ENCODE measurements at regions not wholly inside any gene's neighbourhood (a gene's known extent, or its start where the extent isn't known, plus 50 kb on each side); places are given as distances from the start of the nearest gene placed in this dataset.

DNA sequence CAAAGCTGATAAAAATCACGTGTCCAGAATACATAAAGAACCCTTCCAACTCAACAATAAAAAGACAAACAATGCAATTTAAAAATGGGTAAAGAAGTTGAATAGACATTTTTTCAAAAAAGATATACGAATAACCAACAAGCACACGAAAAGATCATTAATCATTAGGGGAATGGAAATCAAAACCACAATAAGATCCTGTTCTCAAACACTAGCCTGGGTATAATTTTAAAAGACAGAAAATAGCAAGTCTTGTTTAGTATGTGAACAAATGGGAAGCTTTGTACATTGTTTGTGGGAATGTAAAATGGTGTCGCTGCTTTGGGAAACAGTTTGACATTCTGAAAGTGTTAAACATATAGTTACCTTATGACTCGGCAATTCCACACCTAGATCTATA lies 86.3 kb upstream of the LMNTD1 start:
- Histone ChIP-seq H3K9ac (ENCODE audit: extremely low read depth, insufficient read length, low read length) (no peak overlapping the region), H3K23me2 (ENCODE audit: insufficient read length, low read depth, low read length, poor library complexity, severe bottlenecking) (no peaks in the 10 kb centered on the region), H3K79me1 (ENCODE audit: insufficient read depth, low read depth, low read length, poor library complexity, severe bottlenecking) (no peaks in the 10 kb centered on the region), H3K79me2 (ENCODE audit: insufficient read depth, low read length) (no peaks in the 10 kb centered on the region), H2BK120ac (ENCODE audit: low read depth, low read length, poor library complexity, severe bottlenecking) (no peak overlapping the region), H3K4ac (ENCODE audit: low read depth, low read length) (no peak overlapping the region), H3K18ac (ENCODE audit: insufficient read length, low read depth, low read length) (no peak overlapping the region), H3K14ac (ENCODE audit: insufficient read depth, low read length) (no peak overlapping the region), H2AK5ac (ENCODE audit: insufficient read length, low read length) (no peak overlapping the region), H2BK5ac (ENCODE audit: insufficient read length, low read length) (no peak overlapping the region), H3K56ac (ENCODE audit: insufficient read length, low read depth, low read length) (no peak overlapping the region), H2BK15ac (ENCODE audit: low read depth, low read length) (no peak overlapping the region), H3K4me2 (ENCODE audit: insufficient read depth, insufficient read length, low read length) (no peak overlapping the region), H3T11ph (ENCODE audit: low read length) (no peak overlapping the region), H2AFZ (ENCODE audit: low read length) (no peak overlapping the region), H2BK20ac (ENCODE audit: low read depth, low read length, poor library complexity, severe bottlenecking) (no peak overlapping the region), H4K5ac (ENCODE audit: insufficient read length, low read depth, low read length) (no peak overlapping the region), H4K20me1 (ENCODE audit: control insufficient read depth, insufficient read depth, insufficient read length) (no peaks in the 10 kb centered on the region), H4K91ac (ENCODE audit: insufficient read length, low read depth, low read length) (no peak overlapping the region), H3K4me1 (ENCODE audit: insufficient read depth, low read length) (no peaks in the 10 kb centered on the region), H3K27ac (ENCODE audit: insufficient read length, low read depth, low read length) (no peak overlapping the region), H3K9me3 (ENCODE audit: control insufficient read depth, low read depth, low read length) (no peaks in the 10 kb centered on the region), H3K23ac (ENCODE audit: insufficient read length, low read depth, low read length) (no peak overlapping the region), H2BK12ac (ENCODE audit: insufficient read length, low read depth, low read length) (no peak overlapping the region), H3K27me3 (ENCODE audit: insufficient read depth, low read length) (no peaks in the 10 kb centered on the region), H4K8ac (replicated peaks; ENCODE audit: insufficient read length, low read depth, low read length) (no peak overlapping the region)
- WGBS (ENCODE audit: extremely low coverage, insufficient read length, low lambda C conversion rate) = no CpG with 5 or more reads among the region's 5 CpGs
- Mint-ChIP-seq H3K4me1 (peaks cover 3 to 6% of the 10 kb centered on the region in 2 experiments; a peak in 3 of 4 replicates), H3K27me3 (ENCODE audit: low read depth) (no peaks in the 10 kb centered on the region), H3K27ac (no peak overlapping the region), H3K4me3 (no peak overlapping the region), H3K9me3 (peaks cover 8 to 14% of the 10 kb centered on the region in 2 experiments; a peak in 3 of 5 replicates), H3K36me3 (ENCODE audit: insufficient read depth in 1 of 3, low read depth in 3 of 3) (peaks cover 0 to 11% (median 0%) of the 10 kb centered on the region in 3 experiments; a peak in 2 of 7 replicates)
- no peak for DNase-seq
- TF ChIP-seq, protein P1, sequence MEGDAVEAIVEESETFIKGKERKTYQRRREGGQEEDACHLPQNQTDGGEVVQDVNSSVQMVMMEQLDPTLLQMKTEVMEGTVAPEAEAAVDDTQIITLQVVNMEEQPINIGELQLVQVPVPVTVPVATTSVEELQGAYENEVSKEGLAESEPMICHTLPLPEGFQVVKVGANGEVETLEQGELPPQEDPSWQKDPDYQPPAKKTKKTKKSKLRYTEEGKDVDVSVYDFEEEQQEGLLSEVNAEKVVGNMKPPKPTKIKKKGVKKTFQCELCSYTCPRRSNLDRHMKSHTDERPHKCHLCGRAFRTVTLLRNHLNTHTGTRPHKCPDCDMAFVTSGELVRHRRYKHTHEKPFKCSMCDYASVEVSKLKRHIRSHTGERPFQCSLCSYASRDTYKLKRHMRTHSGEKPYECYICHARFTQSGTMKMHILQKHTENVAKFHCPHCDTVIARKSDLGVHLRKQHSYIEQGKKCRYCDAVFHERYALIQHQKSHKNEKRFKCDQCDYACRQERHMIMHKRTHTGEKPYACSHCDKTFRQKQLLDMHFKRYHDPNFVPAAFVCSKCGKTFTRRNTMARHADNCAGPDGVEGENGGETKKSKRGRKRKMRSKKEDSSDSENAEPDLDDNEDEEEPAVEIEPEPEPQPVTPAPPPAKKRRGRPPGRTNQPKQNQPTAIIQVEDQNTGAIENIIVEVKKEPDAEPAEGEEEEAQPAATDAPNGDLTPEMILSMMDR (conservative IDR thresholded peaks at IDR 0.05) = no peak
